Left forelimb (tissue), 1 donor: ENCODE measurements at regions not wholly inside any gene's neighbourhood (a gene's known extent, or its start where the extent isn't known, plus 50 kb on each side); places are given as distances from the start of the nearest gene placed in this dataset.
"Not testable (repeated sequence)": the region's sequence is repeated elsewhere in the genome, so short reads cannot be mapped to it uniquely, and the experiment has no call there.

ENCODE experiments used
- DNase-seq: peaks from one replicate; pipeline ENCODE4 v3.0.0-alpha.2; 2018; ENCODE audit warnings: low spot score

- no peak for DNase-seq
Observed at GRCh38 chr5:113652161-113652560, 138.7 kb downstream of the YTHDC2 start.

GRCh38 chr5:113654828-113655227 is 141.3 kb downstream of the YTHDC2 start:
- no peak for DNase-seq

- no peak for DNase-seq
Observed at GRCh38 chr5:113660206-113660605, 146.7 kb downstream of the YTHDC2 start.

- no peak for DNase-seq
Observed at GRCh38 chr5:113660706-113661250, 147.3 kb downstream of the YTHDC2 start.

- no peak for DNase-seq
Observed at GRCh38 chr5:113663879-113664541, 150.5 kb downstream of the YTHDC2 start.

GRCh38 chr5:113673041-113673440 is 159.5 kb downstream of the YTHDC2 start:
- no peak for DNase-seq

- DNase-seq, result no peak
Observed at GRCh38 chr5:113675166-113675565, 161.7 kb downstream of the YTHDC2 start.

GRCh38 chr5:113678202-113678601 is 164.7 kb downstream of the YTHDC2 start:
- no peak for DNase-seq

GRCh38 chr5:113678924-113679575 is 165.6 kb downstream of the YTHDC2 start:
- DNase-seq, result no peak

GRCh38 chr5:113680534-113680933 is 167.0 kb downstream of the YTHDC2 start:
- no peak for DNase-seq

- DNase-seq, result no peak
Observed at GRCh38 chr5:113682497-113683136, 169.1 kb downstream of the YTHDC2 start.

- DNase-seq, result no peak
Observed at GRCh38 chr5:113683211-113683610, 169.7 kb downstream of the YTHDC2 start.

- DNase-seq, result no peak
Observed at GRCh38 chr5:113686599-113686998, 173.1 kb downstream of the YTHDC2 start.

- no peak for DNase-seq
Observed at GRCh38 chr5:113689647-113690046, 176.2 kb downstream of the YTHDC2 start.

GRCh38 chr5:113692466-113692865 is 179.0 kb downstream of the YTHDC2 start:
- no peak for DNase-seq

- DNase-seq, result no peak
Observed at GRCh38 chr5:113692891-113693457, 179.5 kb downstream of the YTHDC2 start.

- no peak for DNase-seq
Observed at GRCh38 chr5:113693701-113694100, 180.2 kb downstream of the YTHDC2 start.

GRCh38 chr5:113694576-113694975 is 181.1 kb downstream of the YTHDC2 start:
- DNase-seq, result no peak

GRCh38 chr5:113703266-113703665 is 189.8 kb downstream of the YTHDC2 start:
- DNase-seq, result no peak

GRCh38 chr5:113705657-113706056 is 192.2 kb downstream of the YTHDC2 start:
- DNase-seq, result no peak

- DNase-seq, result no peak
Observed at GRCh38 chr5:113713051-113713450, 199.6 kb downstream of the YTHDC2 start.

- DNase-seq, result not testable (repeated sequence)
Observed at GRCh38 chr5:113715921-113716320, 202.4 kb downstream of the YTHDC2 start.

- no peak for DNase-seq
Observed at GRCh38 chr5:113719549-113719948, 206.1 kb downstream of the YTHDC2 start.
